Caco-2 (cell line): ENCODE measurements at regions not wholly inside any gene's neighbourhood (a gene's known extent, or its start where the extent isn't known, plus 50 kb on each side); places are given as distances from the start of the nearest gene placed in this dataset.
"Not testable (repeated sequence)": the region's sequence is repeated elsewhere in the genome, so short reads cannot be mapped to it uniquely, and the experiment has no call there.

Experiments
- BruUV-seq: library from RNA; stranded (reverse); fragments of 400-500 nt; replicated peaks from 2 replicates; lab custom pipeline; 2021; lab: Mats Ljungman, UMichigan
- CTCF ChIA-PET: fragments of 300-600 bp; sonication (Branson Sonifier 250); formaldehyde crosslinking; loops from one replicate; lab custom pipeline; 2022; ENCODE audit warnings: antibody characterized with exemption; lab: Charles Lee
- POLR2A ChIA-PET: fragments of 300-600 bp; sonication (Branson Sonifier 250); formaldehyde crosslinking; loops from one replicate; lab custom pipeline; 2022; ENCODE audit warnings: antibody characterized with exemption; lab: Charles Lee
- DNase-seq, 2 experiments: peaks; one replicate each; pipeline versions ENCODE4 v3.0.0 to v3.0.0-alpha.2; 2020 to 2022
- H3K27me3 ChIP-seq: replicated peaks from 2 replicates; pipeline ENCODE4 v1.6.0; 2011; ENCODE audit warnings: low read length; ENCODE audit not compliant: control insufficient read depth, insufficient read depth
- H3K36me3 ChIP-seq: 2 replicates; pipeline ENCODE4 v1.5.1; 2011; ENCODE audit warnings: low read length; ENCODE audit not compliant: control insufficient read depth, insufficient read depth
- H3K4me1 ChIP-seq: fragments of 250-450 bp; sonication (Bioruptor Pico); 2 replicates; pipeline ENCODE4 v1.5.1; 2020; ENCODE audit warnings: mild to moderate bottlenecking
- H3K4me3 ChIP-seq: 2 replicates; pipeline ENCODE4 v1.5.1; 2011; ENCODE audit warnings: low read depth, mild to moderate bottlenecking, control low read depth, low read length
- H3K9me3 ChIP-seq: fragments of 250-450 bp; sonication (Bioruptor Pico); 2 replicates; pipeline ENCODE4 v1.5.1; 2020; ENCODE audit warnings: mild to moderate bottlenecking, moderate library complexity
- H3K27ac Mint-ChIP-seq: one replicate; pipeline ENCODE4 v1.8.0; 2022; ENCODE audit warnings: mixed read lengths; ENCODE audit not compliant: unreplicated experiment
- H3K27me3 Mint-ChIP-seq: one replicate; pipeline ENCODE4 v1.8.0; 2022; ENCODE audit warnings: mixed read lengths; ENCODE audit not compliant: insufficient read depth, unreplicated experiment
- H3K36me3 Mint-ChIP-seq: one replicate; pipeline ENCODE4 v1.8.0; 2022; ENCODE audit warnings: mild to moderate bottlenecking, mixed read lengths; ENCODE audit not compliant: insufficient read depth, unreplicated experiment
- H3K4me1 Mint-ChIP-seq: one replicate; pipeline ENCODE4 v1.8.0; 2022; ENCODE audit warnings: low read depth, mixed read lengths; ENCODE audit not compliant: unreplicated experiment
- H3K4me3 Mint-ChIP-seq: one replicate; pipeline ENCODE4 v1.8.0; 2022; ENCODE audit warnings: mild to moderate bottlenecking, moderate library complexity, mixed read lengths; ENCODE audit not compliant: unreplicated experiment
- H3K9me3 Mint-ChIP-seq: one replicate; pipeline ENCODE4 v1.8.0; 2022; ENCODE audit warnings: mixed read lengths; ENCODE audit not compliant: unreplicated experiment
- intact Hi-C: fragments of 100-400 bp; cut with micrococcal nuclease; formaldehyde crosslinking; loops from one replicate; pipeline ENCODE4 v1.10.0; 2022; ENCODE audit not compliant: unreplicated experiment

GRCh38 chr21:5066682-5067251, 5454.6 kb upstream of the TPTE start:
- CTCF ChIA-PET, H3K4me3 ChIP-seq, H3K27me3 Mint-ChIP-seq, H3K4me1 ChIP-seq, H3K9me3 ChIP-seq, BruUV-seq, H3K9me3 Mint-ChIP-seq, intact Hi-C loops, DNase-seq, H3K27ac Mint-ChIP-seq, POLR2A ChIA-PET, H3K27me3 ChIP-seq, H3K36me3 Mint-ChIP-seq, H3K36me3 ChIP-seq, H3K4me3 Mint-ChIP-seq, H3K4me1 Mint-ChIP-seq: not testable (repeated sequence)

GRCh38 chr21:5067326-5068048, 5453.9 kb upstream of the TPTE start:
- CTCF ChIA-PET, H3K9me3 ChIP-seq, POLR2A ChIA-PET, H3K9me3 Mint-ChIP-seq, H3K36me3 ChIP-seq, DNase-seq, BruUV-seq, H3K27me3 Mint-ChIP-seq, H3K27ac Mint-ChIP-seq, H3K36me3 Mint-ChIP-seq, H3K4me3 ChIP-seq, H3K27me3 ChIP-seq, H3K4me1 Mint-ChIP-seq, H3K4me1 ChIP-seq, intact Hi-C loops, H3K4me3 Mint-ChIP-seq: not testable (repeated sequence)

GRCh38 chr21:5068649-5069048, 5452.7 kb upstream of the TPTE start:
- H3K4me1 ChIP-seq, H3K9me3 Mint-ChIP-seq, H3K27me3 ChIP-seq, CTCF ChIA-PET, H3K36me3 Mint-ChIP-seq, DNase-seq, H3K4me3 Mint-ChIP-seq, H3K36me3 ChIP-seq, H3K4me3 ChIP-seq, intact Hi-C loops, BruUV-seq, H3K27me3 Mint-ChIP-seq, POLR2A ChIA-PET, H3K9me3 ChIP-seq, H3K4me1 Mint-ChIP-seq, H3K27ac Mint-ChIP-seq: not testable (repeated sequence)

GRCh38 chr21:5071180-5071579, 5450.2 kb upstream of the TPTE start:
- intact Hi-C loops, DNase-seq, CTCF ChIA-PET, H3K4me1 ChIP-seq, H3K4me3 Mint-ChIP-seq, H3K36me3 ChIP-seq, H3K36me3 Mint-ChIP-seq, H3K9me3 Mint-ChIP-seq, H3K4me3 ChIP-seq, POLR2A ChIA-PET, H3K27me3 ChIP-seq, H3K9me3 ChIP-seq, BruUV-seq, H3K4me1 Mint-ChIP-seq, H3K27me3 Mint-ChIP-seq, H3K27ac Mint-ChIP-seq: not testable (repeated sequence)

GRCh38 chr21:5076854-5077253, 5444.5 kb upstream of the TPTE start:
- H3K4me1 Mint-ChIP-seq, H3K27me3 ChIP-seq, H3K27me3 Mint-ChIP-seq, DNase-seq, intact Hi-C loops, H3K36me3 ChIP-seq, H3K4me3 ChIP-seq, POLR2A ChIA-PET, H3K4me1 ChIP-seq, BruUV-seq, H3K27ac Mint-ChIP-seq, H3K9me3 ChIP-seq, H3K4me3 Mint-ChIP-seq, CTCF ChIA-PET, H3K9me3 Mint-ChIP-seq, H3K36me3 Mint-ChIP-seq: not testable (repeated sequence)

- H3K4me1 ChIP-seq, H3K4me3 Mint-ChIP-seq, H3K9me3 Mint-ChIP-seq, H3K27ac Mint-ChIP-seq, H3K36me3 Mint-ChIP-seq, H3K36me3 ChIP-seq, POLR2A ChIA-PET, H3K27me3 Mint-ChIP-seq, CTCF ChIA-PET, H3K9me3 ChIP-seq, intact Hi-C loops, BruUV-seq, H3K27me3 ChIP-seq, H3K4me3 ChIP-seq, H3K4me1 Mint-ChIP-seq, DNase-seq: not testable (repeated sequence)
These were observed 5442.0 kb upstream of the TPTE start for GRCh38 chr21:5079361-5079760.

- BruUV-seq, H3K27me3 ChIP-seq, H3K27ac Mint-ChIP-seq, H3K36me3 Mint-ChIP-seq, H3K9me3 Mint-ChIP-seq, intact Hi-C loops, H3K36me3 ChIP-seq, H3K9me3 ChIP-seq, H3K27me3 Mint-ChIP-seq, POLR2A ChIA-PET, H3K4me1 Mint-ChIP-seq, H3K4me3 Mint-ChIP-seq, DNase-seq, H3K4me1 ChIP-seq, CTCF ChIA-PET, H3K4me3 ChIP-seq: not testable (repeated sequence)
These were observed 5441.4 kb upstream of the TPTE start for GRCh38 chr21:5080015-5080414.
